HG02852 (cell line): ENCODE measurements at regions not wholly inside any gene's neighbourhood (a gene's known extent, or its start where the extent isn't known, plus 50 kb on each side); places are given as distances from the start of the nearest gene placed in this dataset.
"Not testable (repeated sequence)": the region's sequence is repeated elsewhere in the genome, so short reads cannot be mapped to it uniquely, and the experiment has no call there.

Experiments
- ATAC-seq: cut with Tn5 transposase; IDR thresholded peaks from one replicate; pipeline ENCODE4 v1.9.1; 2021; ENCODE audit warnings: mild to moderate bottlenecking, moderate library complexity; ENCODE audit not compliant: unreplicated experiment

GRCh38 chr5:99368726-99369125 is 439.9 kb upstream of the CHD1 start:
- no peak for ATAC-seq

- no peak for ATAC-seq
These were observed 427.1 kb upstream of the CHD1 start for GRCh38 chr5:99355881-99356280.

- no peak for ATAC-seq
These were observed 421.0 kb upstream of the CHD1 start for GRCh38 chr5:99349787-99350186.

DNA sequence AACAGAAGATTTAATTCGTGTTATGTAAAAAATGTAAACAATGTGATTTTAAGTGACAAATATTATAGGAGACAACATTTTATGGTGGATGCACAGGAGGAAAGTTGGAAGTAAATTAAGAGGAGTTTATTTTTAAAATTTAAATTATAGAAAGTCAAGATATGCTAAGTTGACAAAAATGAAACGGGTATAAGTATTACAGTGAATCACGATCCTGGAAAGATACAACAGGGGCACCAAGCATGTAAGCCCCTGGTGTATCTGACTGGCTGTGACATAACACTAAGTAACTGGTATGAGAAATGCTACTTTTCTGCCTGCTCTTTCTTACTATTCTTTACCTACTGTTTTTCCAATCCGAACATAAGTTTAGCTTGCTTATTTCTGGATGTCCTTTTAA is 419.8 kb upstream of the CHD1 start:
- ATAC-seq: no peak

DNA sequence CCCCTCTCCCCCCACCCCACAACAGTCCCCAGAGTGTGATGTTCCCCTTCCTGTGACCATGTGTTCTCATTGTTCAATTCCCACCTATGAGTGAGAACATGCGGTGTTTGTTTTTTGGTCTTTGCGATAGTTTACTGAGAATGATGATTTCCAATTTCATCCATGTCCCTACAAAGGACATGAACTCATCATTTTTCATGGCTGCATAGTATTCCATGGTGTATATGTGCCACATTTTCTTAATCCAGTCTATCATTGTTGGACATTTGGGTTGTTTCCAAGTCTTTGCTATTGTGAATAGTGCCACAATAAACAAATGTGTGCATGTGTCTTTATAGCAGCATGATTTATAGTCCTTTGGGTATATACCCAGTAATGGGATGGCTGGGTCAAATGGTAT is 411.0 kb upstream of the CHD1 start:
- not testable (repeated sequence) for ATAC-seq

DNA sequence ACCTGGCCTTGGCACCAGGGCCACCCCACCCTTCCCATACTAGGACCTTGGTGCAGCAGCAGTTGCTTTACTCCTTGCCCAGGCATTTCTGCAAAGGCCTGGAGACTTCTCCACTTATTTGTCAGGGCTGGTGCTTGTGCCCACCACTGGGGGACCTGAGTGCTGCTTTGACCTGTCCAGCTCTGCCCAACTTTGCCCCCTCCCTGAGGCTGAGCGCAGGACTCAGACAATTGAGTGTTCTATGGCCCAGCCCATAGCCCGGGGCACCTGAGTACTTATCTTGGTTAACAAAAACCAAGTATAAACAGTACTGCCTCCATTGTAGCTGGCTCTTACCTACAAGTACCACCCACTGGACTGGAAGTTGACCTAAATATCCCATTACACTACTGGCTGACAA is 406.1 kb upstream of the CHD1 start:
- ATAC-seq: no peak

DNA sequence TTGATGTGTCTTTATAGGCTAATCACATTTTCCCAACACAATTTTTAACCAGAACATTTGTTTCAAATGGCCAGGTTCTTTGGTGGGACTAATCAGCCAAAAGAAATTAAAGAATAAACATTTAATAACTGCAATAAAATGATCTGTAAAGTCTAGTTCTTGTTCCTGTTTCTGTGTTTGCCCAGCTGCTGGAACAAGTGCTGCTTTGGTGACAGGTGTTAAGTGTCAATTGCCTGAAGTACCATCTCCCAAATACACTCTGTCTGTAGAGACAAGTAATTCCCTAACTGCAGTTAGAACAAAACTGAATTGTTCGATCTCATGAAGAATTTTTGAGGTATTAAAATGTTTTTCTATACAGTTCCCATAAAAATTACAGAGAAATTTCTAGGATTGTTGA is 402.3 kb upstream of the CHD1 start:
- no peak for ATAC-seq

DNA sequence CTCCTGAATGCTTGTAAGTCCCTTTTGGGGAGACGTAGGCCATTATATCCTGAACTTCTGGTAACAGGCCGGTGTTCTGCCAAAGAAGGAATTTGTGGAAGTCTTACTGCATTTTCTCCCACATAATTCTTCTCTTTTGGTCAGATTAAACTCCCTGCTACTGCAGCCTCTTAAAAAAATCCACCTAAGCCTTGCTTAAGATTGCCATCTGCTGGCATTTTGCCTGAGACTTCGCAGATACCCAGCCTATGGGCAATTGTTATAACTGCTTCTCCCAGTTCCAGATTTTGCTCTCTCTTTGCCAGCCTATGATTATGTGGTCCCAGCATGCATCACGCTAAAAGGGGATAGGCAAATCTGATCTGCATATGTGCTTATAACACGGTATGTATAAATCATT is 391.6 kb upstream of the CHD1 start:
- ATAC-seq: no peak

- no peak for ATAC-seq
These were observed 388.3 kb upstream of the CHD1 start for GRCh38 chr5:99317136-99317535.

- no peak for ATAC-seq
These were observed 387.7 kb upstream of the CHD1 start for GRCh38 chr5:99316484-99316883.

- no peak for ATAC-seq
These were observed 386.8 kb upstream of the CHD1 start for GRCh38 chr5:99315413-99316183.

GRCh38 chr5:99314721-99315120 is 385.9 kb upstream of the CHD1 start:
- no peak for ATAC-seq

- ATAC-seq: no peak
These were observed 379.3 kb upstream of the CHD1 start for GRCh38 chr5:99308131-99308530.

GRCh38 chr5:99305045-99305580 is 376.3 kb upstream of the CHD1 start:
- no peak for ATAC-seq

DNA sequence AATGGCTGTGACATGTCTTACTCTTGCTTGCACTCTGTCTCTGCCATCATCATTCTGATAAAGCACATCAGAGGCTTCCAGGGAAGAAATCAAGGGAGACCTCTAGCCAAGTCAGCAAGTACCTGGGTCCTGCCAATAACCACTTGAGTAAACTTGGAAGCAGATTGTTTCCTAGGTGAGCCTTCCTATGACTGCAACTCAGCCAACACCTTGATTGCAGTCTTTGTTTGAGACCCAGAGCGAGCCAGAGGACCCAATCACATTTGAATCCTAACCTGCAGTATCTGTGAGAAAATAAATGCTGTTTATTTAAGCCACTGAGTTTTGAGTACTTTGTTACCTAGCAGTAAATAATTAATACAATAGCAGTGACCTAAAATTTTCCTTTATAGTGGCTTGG is 356.8 kb upstream of the CHD1 start:
- no peak for ATAC-seq

GRCh38 chr5:99275128-99275527 is 346.3 kb upstream of the CHD1 start:
- ATAC-seq: no peak

GRCh38 chr5:99272576-99272975 is 343.8 kb upstream of the CHD1 start:
- no peak for ATAC-seq

- ATAC-seq: no peak
These were observed 330.0 kb upstream of the CHD1 start for GRCh38 chr5:99258819-99259218.

DNA sequence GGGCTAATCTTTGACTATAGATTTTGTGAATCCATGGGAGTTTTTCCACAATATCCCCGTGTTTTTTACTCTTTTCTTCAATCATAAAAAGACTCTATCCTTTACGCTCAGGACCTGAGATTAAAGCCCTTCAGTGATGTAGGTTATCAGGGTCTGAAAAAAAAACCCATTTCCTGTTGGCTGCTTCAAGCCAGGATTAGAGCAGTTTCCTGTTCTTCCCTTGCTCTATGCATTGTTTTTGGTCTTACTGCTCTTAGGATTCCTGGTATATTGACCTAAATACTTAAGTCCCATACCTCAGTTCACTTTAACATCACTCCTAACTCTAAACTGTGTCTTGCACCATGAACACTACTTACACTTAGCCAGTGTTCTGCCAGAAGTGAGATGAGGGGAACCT is 319.3 kb upstream of the CHD1 start:
- ATAC-seq: no peak

GRCh38 chr5:99247346-99247745 is 318.5 kb upstream of the CHD1 start:
- ATAC-seq: no peak

GRCh38 chr5:99243111-99243510 is 314.3 kb upstream of the CHD1 start:
- no peak for ATAC-seq

- no peak for ATAC-seq
These were observed 311.1 kb upstream of the CHD1 start for GRCh38 chr5:99239826-99240360.
